Neural progenitor cell (in vitro differentiated cells): ENCODE measurements at regions not wholly inside any gene's neighbourhood (a gene's known extent, or its start where the extent isn't known, plus 50 kb on each side); places are given as distances from the start of the nearest gene placed in this dataset.
"Not testable (repeated sequence)": the region's sequence is repeated elsewhere in the genome, so short reads cannot be mapped to it uniquely, and the experiment has no call there.

Experiments
- CTCF ChIP-seq: fragments of 200-600 bp; sonication (generic); IDR thresholded peaks from 2 replicates; pipeline ENCODE4 v1.5.1; 2017; ENCODE audit warnings: antibody characterized with exemption, mild to moderate bottlenecking
- EZH2 ChIP-seq: fragments of 200-600 bp; sonication (generic); IDR thresholded peaks from 2 replicates; pipeline ENCODE4 v1.6.1; 2017; ENCODE audit warnings: antibody characterized with exemption, mild to moderate bottlenecking, moderate library complexity
- EZH2phosphoT487 ChIP-seq: fragments of 200-600 bp; sonication (generic); IDR thresholded peaks from 2 replicates; pipeline ENCODE4 v1.6.1; 2017; ENCODE audit warnings: antibody characterized with exemption

DNA sequence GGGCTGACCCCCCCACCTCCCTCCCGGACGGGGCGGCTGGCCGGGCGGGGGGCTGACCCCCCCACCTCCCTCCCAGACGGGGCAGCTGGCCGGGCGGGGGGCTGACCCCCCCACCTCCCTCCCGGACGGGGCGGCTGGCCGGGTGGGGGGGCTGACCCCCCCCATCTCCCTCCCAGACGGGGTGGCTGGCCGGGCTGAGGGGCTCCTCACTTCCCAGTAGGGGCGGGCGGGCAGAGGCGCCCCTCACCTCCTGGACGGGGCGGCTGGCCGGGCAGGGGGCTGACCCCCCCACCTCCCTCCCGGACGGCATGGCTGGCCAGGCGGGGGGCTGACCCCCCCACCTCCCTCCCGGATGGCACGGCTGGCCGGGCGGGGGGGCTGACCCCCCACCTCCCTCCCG is 115.7 kb downstream of the MIAT start:
- TF ChIP-seq CTCF, EZH2phosphoT487, EZH2: not testable (repeated sequence)
